GM21381 (cell line): ENCODE measurements at regions not wholly inside any gene's neighbourhood (a gene's known extent, or its start where the extent isn't known, plus 50 kb on each side); places are given as distances from the start of the nearest gene placed in this dataset.
"Not testable (repeated sequence)": the region's sequence is repeated elsewhere in the genome, so short reads cannot be mapped to it uniquely, and the experiment has no call there.

Experiments
- ATAC-seq: cut with Tn5 transposase; IDR thresholded peaks from one replicate; pipeline ENCODE4 v1.9.1; 2021; ENCODE audit warnings: mild to moderate bottlenecking, moderate library complexity; ENCODE audit not compliant: unreplicated experiment

DNA sequence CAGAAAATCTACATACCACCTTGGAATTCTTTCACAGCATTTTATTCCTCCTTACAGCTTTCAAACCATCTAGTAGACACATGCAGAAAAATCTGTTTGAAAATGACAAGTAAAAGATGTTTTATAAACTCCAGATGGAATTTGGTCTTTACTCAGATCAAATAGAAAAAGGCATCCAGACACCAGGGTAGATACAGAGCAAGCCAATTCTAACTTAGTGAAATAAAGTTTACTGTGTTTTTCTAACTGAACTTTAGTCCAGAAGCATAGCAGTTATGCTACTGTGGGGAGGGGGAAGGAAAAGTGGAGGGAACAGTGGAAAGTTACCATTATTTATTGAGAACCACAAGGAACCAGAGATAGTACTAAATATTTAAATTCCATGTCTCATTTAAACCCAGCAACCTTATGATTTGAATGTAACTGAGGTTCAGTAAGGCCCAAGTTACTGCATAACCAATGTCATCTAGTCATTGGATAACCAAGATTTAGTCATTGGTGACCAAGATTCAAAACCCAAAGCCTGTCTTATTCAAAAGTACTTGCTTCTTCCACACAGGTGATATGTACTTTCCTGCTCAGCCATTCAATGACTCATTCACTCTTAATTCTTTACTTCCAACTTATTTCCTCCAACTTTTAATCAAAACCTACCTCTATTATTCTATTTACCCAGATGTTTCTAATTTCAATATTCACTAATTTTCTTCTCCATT, 57.7 kb downstream of the RAD51AP2 start:
- ATAC-seq: no peak

DNA sequence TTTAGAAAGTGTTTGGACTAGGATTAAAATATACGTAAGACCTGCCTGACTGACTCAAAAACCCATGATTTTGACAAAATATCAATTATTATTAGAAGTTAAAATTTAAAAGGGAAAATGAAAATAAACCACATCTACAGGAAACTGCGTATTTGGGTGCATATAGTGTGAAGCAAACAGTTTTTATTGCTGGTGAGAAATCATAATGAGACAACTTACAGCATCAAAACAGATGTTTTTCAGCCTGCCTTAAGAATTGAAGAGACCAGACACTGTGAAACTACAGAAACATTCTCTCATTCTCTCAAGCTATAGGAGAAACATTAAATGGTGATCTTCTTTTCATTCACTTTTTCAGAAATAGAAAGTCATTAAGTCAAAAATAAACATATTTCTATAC, 62.9 kb downstream of the RAD51AP2 start:
- no peak for ATAC-seq

DNA sequence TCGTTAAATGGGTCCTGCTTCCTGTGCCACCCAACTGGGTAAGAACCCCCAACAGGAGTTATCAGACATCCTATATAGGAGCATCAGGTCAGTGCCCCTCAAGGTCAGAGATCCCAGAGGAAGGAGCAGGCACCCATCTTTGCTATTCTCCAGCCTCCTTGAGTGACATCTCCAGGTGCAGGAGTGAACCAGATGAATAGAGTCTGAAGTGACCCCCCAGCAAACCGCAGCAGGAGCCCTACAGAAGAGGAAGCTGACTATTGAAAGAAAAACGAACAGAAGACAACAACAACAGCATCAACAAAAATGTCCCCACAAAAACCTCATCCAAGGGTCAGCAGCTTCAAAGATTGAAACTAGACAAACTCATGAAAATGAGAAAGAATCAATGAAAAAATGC, 72.0 kb downstream of the RAD51AP2 start:
- not testable (repeated sequence) for ATAC-seq

DNA sequence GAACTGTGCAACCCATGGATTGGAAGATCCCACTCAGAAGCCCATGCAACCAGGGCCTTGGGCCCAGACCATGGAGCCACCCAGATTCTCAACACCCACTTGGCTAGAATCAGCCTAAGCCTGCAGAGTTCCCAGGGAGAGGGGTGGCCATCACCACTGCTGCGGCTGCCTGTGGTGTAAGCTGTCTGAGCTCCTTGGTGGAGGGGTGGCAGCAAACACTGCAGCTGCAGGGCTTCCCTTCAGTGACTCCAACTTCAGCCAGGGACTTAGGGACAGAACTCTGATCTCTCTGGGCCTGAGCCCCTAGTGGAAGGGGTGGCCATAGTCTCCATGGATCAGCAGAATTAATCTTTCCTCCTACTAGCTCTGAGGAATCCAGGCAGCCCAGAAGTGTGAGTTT, 72.5 kb downstream of the RAD51AP2 start:
- ATAC-seq: no peak

DNA sequence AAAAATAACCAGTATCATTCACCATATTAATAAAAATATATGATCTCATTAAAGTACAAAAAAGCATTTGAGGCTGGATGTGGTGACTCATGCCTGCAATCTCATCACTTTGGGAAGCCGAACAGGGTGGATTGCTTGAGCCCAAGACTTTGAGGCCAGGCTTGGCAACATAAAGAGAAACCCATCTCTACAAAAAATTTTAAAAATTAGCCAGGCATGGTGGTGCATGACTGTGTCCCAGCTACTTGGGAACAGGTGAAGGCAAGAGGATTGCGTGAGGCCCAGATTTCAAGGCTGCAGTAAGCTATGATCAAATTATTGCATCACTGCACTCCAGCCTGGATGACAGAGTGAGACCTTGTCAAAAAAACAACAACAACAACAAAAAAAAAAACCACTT, 75.9 kb downstream of the RAD51AP2 start:
- no peak for ATAC-seq

DNA sequence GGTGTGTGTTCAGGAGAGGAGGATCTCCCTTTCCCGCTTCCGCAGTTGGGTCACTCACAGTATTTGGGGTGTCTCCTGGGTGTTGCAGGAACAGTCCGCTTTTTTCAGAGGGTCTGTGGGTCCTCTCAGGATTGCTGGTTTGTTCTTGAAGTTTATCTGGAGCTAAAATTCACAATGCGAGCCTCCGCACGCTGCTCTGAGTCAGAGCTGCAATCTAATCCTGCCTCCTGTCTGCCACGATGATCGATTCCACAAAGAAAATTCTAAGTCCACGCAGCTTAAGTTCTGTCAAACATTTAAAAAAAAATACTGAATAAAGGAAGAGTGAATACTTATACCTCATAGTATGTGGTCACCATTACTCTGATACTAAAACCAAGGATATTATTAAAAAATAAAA, 76.5 kb downstream of the RAD51AP2 start:
- ATAC-seq: no peak

DNA sequence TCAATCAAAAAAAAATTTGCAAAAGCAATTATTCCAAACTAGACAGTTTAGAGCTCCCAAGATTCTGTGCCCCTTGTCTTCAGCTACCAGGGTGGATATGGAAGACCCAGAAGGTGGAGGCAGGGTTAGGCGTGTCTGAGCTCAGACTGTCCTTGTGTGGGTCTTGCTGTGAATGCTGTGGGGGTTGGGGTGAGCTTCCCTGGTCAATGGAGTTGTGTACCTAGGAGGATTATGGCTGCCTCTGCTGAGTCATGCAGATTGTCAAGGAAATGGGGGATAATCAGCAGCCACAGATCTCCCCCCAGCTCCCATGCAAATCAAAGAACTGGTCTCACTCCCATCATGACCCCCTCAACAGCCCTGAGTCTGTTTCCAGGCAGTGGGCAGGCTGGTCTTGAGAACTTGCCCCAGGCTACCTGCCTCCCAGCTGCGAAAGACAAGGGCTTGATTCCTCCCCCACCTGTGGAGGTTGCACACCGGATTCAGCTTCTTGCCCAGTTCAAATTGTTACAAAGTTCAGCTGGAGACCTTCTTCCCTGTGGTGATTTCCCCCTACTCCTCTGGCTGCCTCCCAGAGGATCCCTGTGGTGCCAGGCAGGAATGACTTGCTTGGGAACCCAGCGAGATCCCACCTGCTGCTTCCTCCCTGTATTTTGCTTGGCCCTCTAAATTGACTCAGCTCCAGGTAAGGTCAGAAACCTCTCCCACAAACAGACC, 77.0 kb downstream of the RAD51AP2 start:
- no peak for ATAC-seq

DNA sequence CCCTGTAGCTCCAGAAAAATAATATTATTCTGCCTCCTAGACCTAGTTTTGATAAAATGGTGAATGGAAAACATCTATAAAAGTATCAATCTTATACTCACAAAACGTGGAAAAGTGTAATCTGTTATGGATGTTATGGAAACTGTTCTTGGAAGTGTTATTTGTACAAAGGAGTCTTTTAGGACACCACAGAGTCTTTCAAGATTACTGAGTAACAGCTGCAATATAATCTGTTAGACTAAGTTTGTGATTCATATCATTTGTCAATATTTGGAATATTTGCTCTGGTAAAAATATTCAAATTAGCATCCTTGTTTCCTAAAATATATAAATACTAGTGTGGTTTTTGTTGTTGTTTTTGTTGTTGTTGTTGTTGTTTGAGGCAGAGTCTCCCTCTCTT, 87.9 kb downstream of the RAD51AP2 start:
- ATAC-seq: no peak

DNA sequence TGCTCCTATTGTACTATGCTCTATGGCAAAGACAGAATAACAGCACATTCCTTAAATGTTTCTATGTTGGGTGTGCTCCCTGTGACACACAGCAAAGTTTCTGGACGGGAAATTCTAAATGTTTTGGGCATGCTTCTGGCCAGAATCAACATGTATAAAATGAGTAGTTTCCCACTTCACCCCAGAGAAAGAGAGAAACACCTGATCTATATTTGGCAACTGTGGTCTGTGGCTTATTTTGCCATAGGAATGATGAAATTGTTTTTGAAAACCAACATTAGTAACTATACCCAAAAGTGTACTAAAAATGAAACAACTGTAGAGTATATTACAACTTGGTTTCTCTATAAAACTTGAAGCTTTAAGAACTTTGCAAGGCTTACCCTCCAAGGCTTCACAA, 89.1 kb downstream of the RAD51AP2 start:
- no peak for ATAC-seq

DNA sequence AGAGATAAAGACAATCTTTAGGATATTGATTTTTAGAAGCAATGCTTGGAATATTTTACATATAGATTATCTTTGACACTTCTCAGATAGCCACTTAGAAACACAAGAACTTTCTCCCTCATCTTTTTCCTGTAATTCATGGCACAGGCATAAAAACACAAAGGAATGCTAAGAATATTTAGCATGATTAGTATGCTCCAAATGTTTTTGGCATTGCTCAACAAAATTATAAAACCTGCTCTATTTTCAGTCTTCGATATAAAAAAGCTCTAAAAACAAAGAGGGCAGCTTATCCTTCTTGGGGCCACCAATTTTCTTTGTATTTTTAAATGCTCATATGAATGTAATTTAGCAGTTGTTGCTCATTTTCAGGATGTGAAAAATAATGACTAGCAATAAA, 90.8 kb downstream of the RAD51AP2 start:
- no peak for ATAC-seq

DNA sequence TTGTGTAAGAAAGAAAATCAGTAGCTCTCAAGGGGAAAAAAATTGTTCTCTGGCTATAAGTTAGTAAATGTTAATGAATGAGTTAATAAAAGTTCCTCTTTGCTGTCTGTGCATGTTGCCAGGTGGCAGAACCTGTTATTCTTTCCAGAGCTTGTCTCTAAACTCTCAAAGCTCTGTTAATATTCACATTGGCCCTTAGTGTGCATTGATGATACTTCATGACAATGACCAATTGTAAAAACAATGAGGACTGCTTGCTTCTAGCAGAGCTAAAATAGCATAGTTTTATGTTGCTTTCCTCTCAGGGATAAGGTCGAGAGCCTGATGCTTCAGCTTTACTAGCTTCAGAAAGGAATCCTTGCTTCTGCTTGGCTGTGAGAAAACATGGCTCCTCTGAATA, 91.5 kb downstream of the RAD51AP2 start:
- no peak for ATAC-seq

DNA sequence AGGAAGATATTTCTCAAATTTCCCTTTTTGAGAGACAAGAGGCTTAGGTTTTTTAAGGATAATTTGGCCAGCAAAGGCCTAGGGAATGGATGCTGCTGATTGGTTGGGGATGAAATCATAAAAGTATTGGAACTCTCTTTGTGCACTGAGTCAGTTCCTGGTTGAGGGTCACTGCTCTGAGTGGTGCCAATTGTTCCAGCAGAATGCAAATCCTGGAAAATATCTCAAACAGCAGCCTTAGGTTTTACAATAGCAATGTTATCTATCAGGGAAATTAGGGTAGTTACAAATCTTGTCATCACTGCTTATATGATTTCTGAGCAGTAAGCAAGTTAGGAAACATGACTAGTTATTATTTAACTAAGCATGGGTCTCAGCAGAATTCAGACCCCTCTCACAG, 96.2 kb downstream of the RAD51AP2 start:
- ATAC-seq: no peak

DNA sequence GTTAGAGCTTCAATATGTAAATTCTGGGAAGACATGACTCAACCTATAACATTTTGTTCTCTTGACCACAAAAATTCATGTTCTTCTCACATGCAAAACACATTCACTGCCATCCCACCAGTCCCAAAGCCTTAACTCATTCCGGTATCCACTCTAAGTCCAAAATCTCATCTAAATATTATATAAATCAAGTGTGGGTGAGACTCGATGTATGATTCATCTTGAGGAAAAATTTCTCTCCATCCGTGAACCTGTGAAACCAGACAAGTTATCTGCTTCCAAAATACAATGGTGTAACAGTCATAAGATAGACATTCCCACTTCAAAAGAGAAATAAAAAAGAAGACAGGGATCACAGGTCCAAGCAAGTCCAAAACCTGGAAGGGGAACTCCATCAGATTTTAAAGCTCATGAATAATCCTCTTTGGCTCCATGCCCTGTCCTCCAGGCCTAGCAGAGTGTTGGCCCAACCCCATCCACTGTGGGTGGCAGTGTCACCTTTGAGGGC, 101.3 kb downstream of the RAD51AP2 start:
- ATAC-seq: no peak

DNA sequence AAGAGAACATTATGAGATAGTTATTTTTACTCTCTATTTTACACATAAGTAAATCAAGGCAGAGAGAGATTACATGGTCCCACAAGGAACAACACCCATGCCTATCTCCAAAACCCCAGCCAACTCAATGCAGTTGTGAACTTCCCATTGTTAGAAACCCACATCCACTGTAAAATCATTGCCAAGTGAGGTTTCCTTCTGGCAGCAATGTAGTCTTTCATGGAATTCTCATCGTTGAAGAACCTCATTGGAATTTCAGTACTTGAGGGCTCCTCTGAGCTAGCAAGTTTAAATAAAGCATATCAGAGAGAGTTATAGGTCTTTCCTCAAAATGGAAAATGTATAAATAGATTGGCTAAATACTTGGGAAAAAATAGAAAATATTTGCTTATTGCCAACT, 105.2 kb downstream of the RAD51AP2 start:
- no peak for ATAC-seq

DNA sequence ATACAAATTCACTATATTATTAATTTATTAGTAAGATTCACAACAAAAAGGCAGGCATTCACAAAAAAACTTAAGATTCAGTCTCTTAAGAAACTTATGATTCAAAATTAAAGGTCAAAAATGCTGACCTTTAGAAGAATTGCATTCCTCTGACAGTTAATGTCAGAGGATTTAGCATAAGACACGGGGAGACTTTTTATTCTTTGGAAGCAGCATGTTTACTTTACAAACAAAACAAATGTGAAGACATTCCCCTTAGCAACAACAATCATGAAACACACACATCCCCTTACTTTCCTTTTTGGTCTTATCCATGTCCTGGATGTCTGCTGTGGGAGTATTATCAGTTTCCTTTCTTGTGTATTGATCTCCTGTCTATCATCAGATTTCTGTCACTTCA, 117.1 kb downstream of the RAD51AP2 start:
- ATAC-seq: no peak

DNA sequence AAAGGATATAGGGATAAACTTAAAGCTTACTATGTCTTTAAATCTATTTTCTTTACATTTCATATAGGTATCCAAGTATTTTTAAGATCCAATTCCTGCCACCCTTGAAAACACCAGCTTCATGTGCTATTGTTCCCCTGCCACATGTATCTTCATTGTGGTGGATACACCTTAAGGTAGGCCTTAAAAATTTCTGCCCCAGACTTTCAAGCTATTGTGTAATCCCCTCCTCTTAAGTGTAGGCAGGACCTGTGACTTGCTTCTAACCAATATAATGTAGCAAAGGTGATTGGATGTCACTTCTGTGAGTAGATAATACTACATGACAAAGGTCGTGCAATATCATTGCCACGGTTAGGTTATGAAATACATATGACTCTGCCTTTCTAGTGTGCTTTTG, 119.5 kb downstream of the RAD51AP2 start:
- no peak for ATAC-seq

DNA sequence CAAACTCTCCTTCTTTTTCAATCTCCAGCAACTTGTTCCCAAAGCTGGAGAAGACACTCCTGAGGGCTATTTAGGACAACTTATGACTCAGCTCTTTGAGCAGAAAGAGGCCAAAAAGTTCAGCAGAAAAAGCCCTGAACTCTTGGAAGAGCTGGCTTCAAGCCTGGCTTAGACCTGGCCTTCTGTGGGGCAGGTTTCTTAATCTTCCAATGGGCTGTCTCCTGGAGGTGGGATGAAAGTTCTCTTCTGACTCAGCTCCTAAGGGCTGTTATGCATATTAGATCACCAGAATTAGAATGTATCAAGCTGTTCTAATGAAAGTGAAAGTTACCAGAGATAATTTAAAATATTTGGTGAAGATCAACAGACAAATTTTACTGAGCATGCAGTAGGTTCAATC, 129.4 kb downstream of the RAD51AP2 start:
- ATAC-seq: no peak

DNA sequence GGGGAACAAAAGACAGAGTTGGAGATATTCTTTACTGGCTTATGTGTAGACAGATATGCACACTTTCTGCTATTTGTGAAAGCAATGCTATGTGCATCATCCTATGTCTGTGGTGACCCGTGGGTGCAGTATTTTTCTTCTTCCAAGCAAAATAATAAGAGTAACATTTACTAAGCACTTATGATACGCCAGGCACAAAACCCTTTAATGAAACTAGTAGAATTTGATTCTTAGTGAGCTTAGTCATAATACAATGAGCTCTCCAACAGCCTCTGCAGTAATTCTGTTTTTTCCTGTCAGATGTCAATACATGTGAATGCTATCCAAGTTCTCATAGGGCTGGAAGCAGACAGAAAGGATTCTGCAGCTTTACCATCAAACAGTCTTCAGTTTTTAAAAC, 130.6 kb downstream of the RAD51AP2 start:
- ATAC-seq: no peak

DNA sequence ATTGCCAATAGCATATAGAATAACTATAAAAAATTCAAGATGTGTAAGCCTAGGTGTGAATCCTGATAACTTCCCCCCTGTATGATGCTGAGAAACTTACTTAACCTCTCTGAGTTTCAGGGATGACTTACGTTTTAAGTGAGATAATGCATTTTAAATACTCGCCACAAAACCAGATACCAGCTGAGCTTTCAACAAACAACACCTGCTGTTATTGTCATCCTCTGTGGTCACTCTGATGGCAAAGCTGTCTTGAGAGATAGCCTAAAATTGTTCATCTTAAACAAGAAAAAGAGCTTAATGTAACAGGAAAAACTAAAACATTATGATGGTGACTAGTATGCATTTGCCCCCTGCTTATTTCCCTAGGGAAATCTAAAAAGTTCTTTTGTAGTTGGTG, 131.5 kb downstream of the RAD51AP2 start:
- ATAC-seq: no peak

DNA sequence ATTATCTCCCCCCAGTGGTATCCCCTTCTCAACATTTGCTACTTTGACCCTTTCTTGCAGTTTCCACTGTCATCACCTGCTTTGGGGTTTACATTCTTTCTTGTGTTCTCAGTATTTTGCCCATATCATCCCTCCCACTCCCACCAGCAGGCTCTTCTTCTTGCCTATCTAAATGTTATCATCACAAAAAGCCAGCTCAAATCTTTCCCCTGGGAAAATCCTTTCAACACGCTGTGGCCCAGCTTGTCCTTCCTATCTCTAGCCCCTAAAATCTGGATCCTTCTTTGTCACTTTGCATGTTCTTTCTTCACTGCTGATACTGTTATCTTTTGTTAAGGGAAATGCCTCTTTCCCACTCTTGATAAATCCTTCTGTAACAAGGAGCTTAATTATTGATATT, 138.2 kb downstream of the RAD51AP2 start:
- ATAC-seq: no peak

DNA sequence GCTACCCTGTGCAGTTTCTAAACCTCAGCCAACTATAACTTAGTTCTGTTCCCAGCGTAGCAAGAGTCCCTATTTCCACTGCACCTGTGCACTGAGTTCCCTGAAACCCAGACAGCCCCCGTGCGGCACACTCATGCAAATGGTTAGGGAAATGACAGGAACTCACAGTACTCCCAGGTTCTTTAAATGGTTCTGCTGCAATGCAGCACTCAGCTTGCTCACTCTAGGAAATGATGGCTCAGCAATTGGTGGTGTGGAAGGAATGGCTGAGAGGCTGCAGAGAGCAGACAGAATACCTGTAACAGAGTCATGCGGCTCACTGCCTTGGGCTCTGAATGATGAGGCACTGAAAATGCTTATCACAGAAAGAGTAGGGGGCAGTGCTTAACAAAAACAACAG, 143.0 kb downstream of the RAD51AP2 start:
- ATAC-seq: no peak

DNA sequence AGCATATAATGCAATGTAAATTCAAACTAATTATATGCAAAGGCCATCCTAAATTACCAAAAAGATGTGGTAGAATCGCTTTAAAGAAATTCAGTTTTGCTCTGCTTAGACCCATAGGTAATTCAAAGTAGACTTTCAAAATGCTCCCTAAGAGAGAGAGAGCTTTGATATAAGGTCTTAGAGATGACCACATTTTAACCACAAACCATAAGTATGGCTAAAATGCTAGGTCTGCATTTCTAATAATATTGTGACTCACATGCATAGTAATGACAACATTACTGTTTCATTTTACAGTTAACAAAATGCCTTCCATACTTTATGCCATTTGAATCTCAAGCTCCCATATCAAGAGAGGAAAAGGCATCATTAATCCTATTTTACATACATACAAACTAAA, 144.5 kb downstream of the RAD51AP2 start:
- no peak for ATAC-seq

DNA sequence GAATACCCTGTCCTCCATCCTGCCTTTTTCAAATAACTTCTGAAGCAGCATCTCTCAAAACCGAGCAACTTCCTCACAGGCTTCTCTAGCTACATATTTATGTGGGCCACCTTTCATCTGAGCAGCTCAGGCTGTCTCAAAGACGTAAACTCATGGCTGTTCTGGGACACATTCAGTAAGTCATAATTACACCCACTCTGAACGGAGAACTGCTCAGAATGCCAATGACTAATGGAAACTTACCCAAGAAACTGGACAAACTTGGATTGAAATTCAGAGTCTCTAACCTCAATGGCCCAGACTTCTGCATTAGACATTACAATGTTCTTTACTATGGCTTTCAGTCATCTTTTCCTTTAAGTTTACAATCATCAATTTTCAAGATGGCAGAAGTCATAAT, 145.2 kb downstream of the RAD51AP2 start:
- no peak for ATAC-seq
